Uterus (tissue), 2 donors: ENCODE measurements at regions not wholly inside any gene's neighbourhood (a gene's known extent, or its start where the extent isn't known, plus 50 kb on each side); places are given as distances from the start of the nearest gene placed in this dataset.

Experiments used
- POLR2A ChIP-seq, 2 donors: fragments of 450-650 bp; IDR thresholded peaks; one replicate each; pipeline ENCODE4 v1.6.1; 2016; ENCODE audit warnings: antibody characterized with exemption in 2 of 2, mild to moderate bottlenecking in 1 of 2, moderate library complexity in 1 of 2
- TF ChIP-seq, protein P1 (sequence below), 4 experiments: fragments of 200-600 bp in 2 of 4; fragments of 450-650 bp in 2 of 4; sonication (generic) in 2 of 4; IDR thresholded peaks; one replicate each; pipeline ENCODE4 v1.5.1; 2016 to 2019; ENCODE audit warnings: antibody characterized with exemption in 4 of 4, mild to moderate bottlenecking in 2 of 4, moderate library complexity in 1 of 4

DNA sequence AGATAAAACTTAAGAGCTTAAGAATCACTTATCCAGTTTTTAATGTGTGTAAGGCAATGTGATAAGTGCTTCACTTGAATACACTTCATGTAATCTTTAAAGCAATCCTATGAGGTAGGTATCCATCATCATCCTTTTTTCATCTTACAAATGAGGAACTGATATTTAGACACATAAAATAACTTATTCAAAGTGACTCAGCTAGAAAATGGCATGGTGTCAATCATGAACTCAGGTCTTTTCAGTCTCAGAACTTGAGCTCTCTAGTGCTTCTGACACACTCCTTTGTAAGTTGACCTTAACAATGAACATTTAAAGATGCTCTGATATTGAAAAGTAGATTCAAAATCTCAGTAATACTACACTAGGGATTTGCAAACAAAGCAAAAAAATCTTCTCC lies 224.8 kb upstream of the TEX13C start:
- TF ChIP-seq POLR2A (IDR thresholded peaks at IDR 0.05): no peak
- TF ChIP-seq, protein P1, sequence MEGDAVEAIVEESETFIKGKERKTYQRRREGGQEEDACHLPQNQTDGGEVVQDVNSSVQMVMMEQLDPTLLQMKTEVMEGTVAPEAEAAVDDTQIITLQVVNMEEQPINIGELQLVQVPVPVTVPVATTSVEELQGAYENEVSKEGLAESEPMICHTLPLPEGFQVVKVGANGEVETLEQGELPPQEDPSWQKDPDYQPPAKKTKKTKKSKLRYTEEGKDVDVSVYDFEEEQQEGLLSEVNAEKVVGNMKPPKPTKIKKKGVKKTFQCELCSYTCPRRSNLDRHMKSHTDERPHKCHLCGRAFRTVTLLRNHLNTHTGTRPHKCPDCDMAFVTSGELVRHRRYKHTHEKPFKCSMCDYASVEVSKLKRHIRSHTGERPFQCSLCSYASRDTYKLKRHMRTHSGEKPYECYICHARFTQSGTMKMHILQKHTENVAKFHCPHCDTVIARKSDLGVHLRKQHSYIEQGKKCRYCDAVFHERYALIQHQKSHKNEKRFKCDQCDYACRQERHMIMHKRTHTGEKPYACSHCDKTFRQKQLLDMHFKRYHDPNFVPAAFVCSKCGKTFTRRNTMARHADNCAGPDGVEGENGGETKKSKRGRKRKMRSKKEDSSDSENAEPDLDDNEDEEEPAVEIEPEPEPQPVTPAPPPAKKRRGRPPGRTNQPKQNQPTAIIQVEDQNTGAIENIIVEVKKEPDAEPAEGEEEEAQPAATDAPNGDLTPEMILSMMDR (IDR thresholded peaks at IDR 0.05): no peak
